Tibial artery (tissue), 4 donors: ENCODE measurements at regions not wholly inside any gene's neighbourhood (a gene's known extent, or its start where the extent isn't known, plus 50 kb on each side); places are given as distances from the start of the nearest gene placed in this dataset.

Experiments used
- DNase-seq, 2 donors: peaks; one replicate each; pipeline ENCODE4 v3.0.0-alpha.2; 2019
- H3K27ac ChIP-seq, 2 donors: fragments of 200-600 bp; sonication (generic) in 1 of 2; 1 replicate in 1 of 2; 2 replicates in 1 of 2; pipeline ENCODE4 v1.5.1; 2018 to 2019; ENCODE audit warnings: mild to moderate bottlenecking in 1 of 2
- H3K27me3 ChIP-seq, 2 donors: fragments of 200-600 bp; sonication (generic) in 1 of 2; one replicate each; pipeline versions ENCODE4 v1.5.1 to v1.6.0; 2016 to 2019
- H3K36me3 ChIP-seq, 3 donors: fragments of 200-600 bp; sonication (generic) in 2 of 3; one replicate each; pipeline ENCODE4 v1.5.1; 2016 to 2019; ENCODE audit warnings: mild to moderate bottlenecking in 2 of 3
- H3K4me1 ChIP-seq, 4 donors: fragments of 200-600 bp; sonication (generic) in 2 of 4; 1 replicate in 3 of 4; 2 replicates in 1 of 4; pipeline ENCODE4 v1.5.1; 2016 to 2019
- H3K4me3 ChIP-seq, 2 donors: fragments of 200-600 bp; sonication (generic) in 1 of 2; 1 replicate in 1 of 2; 2 replicates in 1 of 2; pipeline ENCODE4 v1.5.1; 2018 to 2019; ENCODE audit warnings: mild to moderate bottlenecking in 2 of 2
- H3K9me3 ChIP-seq, 3 donors: fragments of 200-600 bp; sonication (generic) in 1 of 3; one replicate each; pipeline ENCODE4 v1.5.1; 2016 to 2019
- CTCF ChIP-seq, 2 experiments: fragments of 200-600 bp in 1 of 2; fragments of 450-650 bp in 1 of 2; IDR thresholded peaks; one replicate each; pipeline ENCODE4 v1.5.1; 2017 to 2019; ENCODE audit warnings: antibody characterized with exemption in 2 of 2, mild to moderate bottlenecking in 1 of 2, moderate library complexity in 1 of 2
- intact Hi-C: fragments of 100-400 bp; cut with DNase I; formaldehyde crosslinking; loops from one replicate; pipeline ENCODE4 v1.15.0; 2023; ENCODE audit warnings: low total_unique reads

DNA sequence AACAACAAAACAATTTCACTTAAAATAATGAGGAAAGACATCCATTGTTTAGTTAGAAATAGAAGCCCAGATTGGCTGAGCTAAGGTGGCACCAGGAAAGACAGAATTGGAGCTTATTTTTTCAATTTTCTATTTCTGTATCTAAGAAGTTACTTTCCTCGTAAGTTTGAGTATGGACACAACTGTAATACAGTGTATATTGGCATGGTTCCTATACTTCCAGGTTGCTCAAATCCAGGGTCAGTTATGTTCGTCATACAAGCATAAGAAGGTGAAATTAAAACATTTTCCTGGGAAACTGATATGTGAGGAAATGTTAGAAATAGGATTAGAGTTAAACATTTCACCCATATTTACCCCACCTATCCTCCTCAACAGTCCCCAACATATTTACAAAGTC is 170.4 kb upstream of the AGA start:
- DNase-seq: no peak
- Histone ChIP-seq H3K9me3 (no peaks in the 10 kb centered on the region), H3K36me3 (no peaks in the 10 kb centered on the region), H3K4me1 (no peaks in the 10 kb centered on the region), H3K27ac (no peak overlapping the region), H3K4me3 (no peak overlapping the region), H3K27me3 (no peaks in the 10 kb centered on the region)
- no peak for TF ChIP-seq CTCF (IDR thresholded peaks at IDR 0.05)
- intact Hi-C loops: no loop called here

DNA sequence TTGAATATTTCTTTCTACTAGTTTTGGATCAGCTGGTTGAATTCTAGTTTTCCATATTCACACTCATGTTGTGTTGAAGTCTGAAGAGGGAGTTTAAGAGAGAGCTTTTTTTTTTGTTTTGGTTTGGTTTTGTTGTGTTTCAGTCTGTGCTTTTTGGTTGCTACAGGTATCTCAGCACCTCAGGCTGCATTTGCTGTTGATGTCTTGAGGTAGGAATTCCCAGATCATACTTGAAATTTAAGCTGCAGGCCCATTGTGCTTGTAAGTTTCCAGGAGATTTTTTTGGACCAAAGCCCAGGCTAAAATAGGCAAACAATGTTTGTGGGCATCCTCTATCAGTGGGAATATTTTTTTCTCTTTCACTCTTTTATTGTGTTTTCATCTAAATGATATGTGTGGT is 190.2 kb upstream of the AGA start:
- Histone ChIP-seq H3K9me3 (no peaks in the 10 kb centered on the region), H3K27ac (no peak overlapping the region), H3K36me3 (no peaks in the 10 kb centered on the region), H3K4me1 (no peaks in the 10 kb centered on the region), H3K4me3 (no peak overlapping the region), H3K27me3 (no peaks in the 10 kb centered on the region)
- no peak for DNase-seq
- intact Hi-C loops: no loop called here
- no peak for TF ChIP-seq CTCF (IDR thresholded peaks at IDR 0.05)

DNA sequence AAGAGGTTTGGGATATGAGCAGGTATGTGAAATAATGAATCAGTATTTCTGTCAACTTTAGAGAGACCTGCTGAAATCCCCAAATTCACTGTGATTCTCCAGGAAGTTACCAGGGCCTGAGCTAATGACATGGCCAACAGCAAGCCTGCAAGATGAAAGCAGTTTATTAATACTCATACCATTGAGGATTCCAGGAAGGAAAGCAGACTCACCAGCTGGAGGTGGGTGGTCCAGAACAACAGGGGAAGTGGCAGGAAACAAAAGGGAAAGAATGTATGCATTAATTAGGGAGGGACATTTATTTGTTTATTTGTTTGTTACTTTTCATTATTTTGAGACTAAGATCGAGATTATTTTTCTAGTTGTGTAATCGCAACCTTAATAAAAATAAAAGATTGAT is 196.6 kb upstream of the AGA start:
- H3K4me1 ChIP-seq: no peaks in the 10 kb centered on the region
- H3K36me3 ChIP-seq: no peaks in the 10 kb centered on the region
- H3K27me3 ChIP-seq: no peaks in the 10 kb centered on the region
- no peak overlapping the region for H3K4me3 ChIP-seq
- no peak for TF ChIP-seq CTCF (IDR thresholded peaks at IDR 0.05)
- DNase-seq: no peak
- H3K9me3 ChIP-seq: no peaks in the 10 kb centered on the region
- no peak overlapping the region for H3K27ac ChIP-seq
- intact Hi-C loops: no loop called here

DNA sequence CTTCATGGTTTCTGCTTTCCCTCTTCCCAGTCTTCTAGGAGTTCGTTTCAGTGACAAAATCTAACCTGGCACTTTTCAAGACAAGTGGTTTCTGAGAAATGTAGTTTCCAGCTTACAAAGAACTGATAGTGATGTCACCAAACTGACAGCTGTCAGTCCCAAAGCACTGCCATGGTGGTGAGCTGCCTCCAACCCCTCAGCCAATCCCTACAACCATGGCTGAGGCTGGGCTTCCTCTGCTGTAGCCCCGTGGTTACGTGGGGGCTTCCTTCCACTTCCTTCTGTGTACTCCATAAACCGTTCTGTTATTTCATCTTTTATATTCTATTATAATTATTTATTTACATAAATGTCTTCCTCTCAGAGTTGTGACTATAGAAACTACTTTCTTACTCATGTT is 198.6 kb upstream of the AGA start:
- Histone ChIP-seq H3K27ac (no peak overlapping the region), H3K4me1 (no peaks in the 10 kb centered on the region), H3K9me3 (no peaks in the 10 kb centered on the region), H3K36me3 (no peaks in the 10 kb centered on the region), H3K27me3 (no peaks in the 10 kb centered on the region), H3K4me3 (no peak overlapping the region)
- TF ChIP-seq CTCF (IDR thresholded peaks at IDR 0.05): no peak
- intact Hi-C loops: no loop called here
- no peak for DNase-seq

DNA sequence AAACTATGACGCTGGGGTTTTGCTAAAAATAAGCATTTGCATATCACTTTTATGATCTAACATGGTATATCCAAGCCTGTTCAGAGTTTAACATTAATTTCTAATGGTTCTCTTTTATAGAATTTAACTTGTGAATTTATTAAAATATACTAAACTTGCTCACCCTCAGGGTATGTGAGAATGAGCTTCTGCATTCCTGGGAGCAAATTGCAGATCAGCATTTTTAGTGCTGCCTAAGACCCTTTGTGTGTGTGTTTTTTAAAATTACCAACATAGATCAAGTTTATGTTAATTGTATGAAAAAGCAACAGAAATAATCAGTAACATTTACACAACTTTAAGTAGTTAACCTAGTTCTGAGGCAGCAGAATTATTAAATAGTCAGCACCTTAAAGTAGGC is 218.0 kb upstream of the AGA start:
- intact Hi-C loops: no loop called here
- no peak overlapping the region for H3K4me3 ChIP-seq
- H3K27ac ChIP-seq: no peak overlapping the region
- TF ChIP-seq CTCF (IDR thresholded peaks at IDR 0.05): no peak
- H3K4me1 ChIP-seq: no peaks in the 10 kb centered on the region
- no peaks in the 10 kb centered on the region for H3K27me3 ChIP-seq
- no peaks in the 10 kb centered on the region for H3K9me3 ChIP-seq
- DNase-seq: no peak
- no peaks in the 10 kb centered on the region for H3K36me3 ChIP-seq

- Histone ChIP-seq H3K36me3 (no peaks in the 10 kb centered on the region), H3K27me3 (no peaks in the 10 kb centered on the region), H3K4me1 (no peaks in the 10 kb centered on the region), H3K9me3 (no peaks in the 10 kb centered on the region), H3K4me3 (no peak overlapping the region), H3K27ac (no peak overlapping the region)
- DNase-seq: no peak
- no peak for TF ChIP-seq CTCF (IDR thresholded peaks at IDR 0.05)
- intact Hi-C loops: no loop called here
Measured at GRCh38 chr4:177667687-177668086, 225.4 kb upstream of the AGA start.
